ENCODE measurements at regions not wholly inside any gene's neighbourhood (a gene's known extent, or its start where the extent isn't known, plus 50 kb on each side); places are given as distances from the start of the nearest gene placed in this dataset.

- TF ChIP-seq SUZ12 (IDR thresholded peaks at IDR 0.05; ENCODE audit: extremely low read depth, insufficient read depth, insufficient read length): no peak
- no peak for TF ChIP-seq YY1 (IDR thresholded peaks at IDR 0.05; ENCODE audit: insufficient read depth, insufficient read length)
These were observed 988.9 kb downstream of the RAB28 start for GRCh38 chr4:12495211-12495610.

All from NT2/D1 (cell line).